Mucosa of gallbladder (tissue), 1 donor: ENCODE measurements at regions not wholly inside any gene's neighbourhood (a gene's known extent, or its start where the extent isn't known, plus 50 kb on each side); places are given as distances from the start of the nearest gene placed in this dataset.
"Not testable (repeated sequence)": the region's sequence is repeated elsewhere in the genome, so short reads cannot be mapped to it uniquely, and the experiment has no call there.

Source experiments
- DNase-seq: peaks from one replicate; pipeline ENCODE4 v3.0.0-alpha.2; 2020; ENCODE audit warnings: low spot score
- donor health status: DM: no; HTN: no; CAD: no.

DNA sequence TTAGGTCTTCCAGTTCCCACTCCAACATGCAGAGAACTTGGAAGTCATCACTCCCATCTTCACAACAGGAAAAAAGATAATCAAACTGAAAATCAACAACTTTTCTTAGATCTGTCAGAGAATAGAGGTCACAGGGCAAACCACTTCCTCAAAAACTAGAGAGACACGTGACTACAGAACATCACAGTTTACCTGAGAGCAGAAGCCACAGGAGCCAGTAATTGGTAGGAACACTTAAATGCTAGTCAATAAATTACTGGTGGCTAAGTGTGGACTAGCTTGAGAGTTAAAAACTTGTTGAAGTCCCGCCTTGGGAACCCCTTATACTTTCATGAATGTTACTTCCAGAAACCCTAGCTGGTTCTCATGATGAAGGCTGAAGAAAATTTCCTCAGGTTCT, 81.1 kb downstream of the THSD1 start:
- DNase-seq: not testable (repeated sequence)

DNA sequence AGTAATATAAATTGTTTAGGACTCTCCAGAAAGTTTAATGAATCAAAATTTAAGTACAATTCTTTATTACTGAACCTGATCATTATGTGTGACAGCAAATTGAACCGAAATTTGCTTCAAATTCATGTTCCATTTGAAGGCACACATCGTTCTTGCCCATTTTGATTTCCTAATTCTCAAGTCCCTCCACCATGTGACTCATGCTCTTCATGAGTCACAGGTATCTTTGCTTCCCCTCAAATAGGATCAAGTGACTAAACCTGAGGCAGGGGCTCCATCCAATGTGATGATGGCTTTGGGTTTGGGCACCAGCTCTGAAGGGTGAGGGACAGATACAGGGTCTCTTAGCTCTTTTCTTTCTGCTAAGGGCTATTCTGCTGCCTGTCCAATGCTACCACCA, 86.1 kb downstream of the THSD1 start:
- no peak for DNase-seq

DNA sequence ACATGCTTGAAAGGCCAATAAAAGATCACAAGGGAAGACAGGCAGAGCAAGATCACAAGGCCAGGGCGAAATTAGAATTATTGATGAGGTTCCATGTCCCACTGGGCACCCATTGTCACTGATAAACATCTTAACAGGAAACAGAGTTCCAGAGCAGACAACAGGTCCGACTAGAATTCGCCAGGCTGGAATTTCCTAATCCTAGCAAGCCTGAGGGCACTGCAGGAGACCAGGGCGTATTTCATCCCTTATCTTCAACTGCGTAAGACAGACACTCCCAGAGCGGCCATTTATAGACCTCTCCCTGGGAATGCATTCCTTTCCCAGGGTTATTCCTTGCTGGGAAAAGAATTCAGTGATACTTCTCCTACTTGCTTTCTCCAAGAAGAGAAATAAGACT, 96.1 kb downstream of the THSD1 start:
- not testable (repeated sequence) for DNase-seq

DNA sequence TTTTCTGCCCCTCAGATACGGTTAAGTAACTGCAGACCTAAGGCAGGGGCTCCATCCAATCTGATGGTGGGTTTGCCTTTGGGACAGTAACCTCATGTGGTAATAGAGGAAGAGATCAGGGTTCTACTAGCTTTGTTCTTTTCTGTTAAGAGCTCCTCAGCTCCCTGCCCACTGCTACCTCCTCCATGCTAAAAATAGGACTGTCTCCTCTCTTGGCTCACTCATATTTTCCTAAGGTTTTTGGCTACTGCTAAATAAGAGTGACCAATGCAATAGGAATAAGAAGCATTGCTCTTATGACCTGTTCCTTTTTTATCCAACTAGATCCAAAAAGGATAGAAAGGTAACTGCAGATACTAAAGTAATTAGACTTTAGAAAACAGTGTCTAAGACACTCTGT, 99.6 kb downstream of the THSD1 start:
- not testable (repeated sequence) for DNase-seq

DNA sequence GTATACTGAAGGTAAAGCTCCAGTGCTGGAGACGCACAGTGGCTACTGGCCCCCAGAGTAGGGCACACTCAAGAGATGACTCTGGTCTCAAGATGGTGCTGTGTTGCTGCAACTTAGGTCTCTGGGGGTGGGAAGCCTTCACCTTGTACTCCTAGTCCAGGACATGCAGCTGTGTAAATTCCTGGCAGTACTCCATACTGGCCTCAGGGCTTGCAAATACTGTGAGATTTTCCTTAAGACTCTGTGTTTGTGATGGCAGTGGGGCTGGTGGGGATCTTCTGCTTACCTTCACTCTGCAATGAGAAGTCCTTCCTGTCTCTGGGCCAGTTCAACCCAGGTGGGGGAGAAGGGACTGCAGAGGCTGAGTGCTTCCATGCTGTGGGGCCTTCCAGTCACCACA, 102.9 kb downstream of the THSD1 start:
- DNase-seq: not testable (repeated sequence)

DNA sequence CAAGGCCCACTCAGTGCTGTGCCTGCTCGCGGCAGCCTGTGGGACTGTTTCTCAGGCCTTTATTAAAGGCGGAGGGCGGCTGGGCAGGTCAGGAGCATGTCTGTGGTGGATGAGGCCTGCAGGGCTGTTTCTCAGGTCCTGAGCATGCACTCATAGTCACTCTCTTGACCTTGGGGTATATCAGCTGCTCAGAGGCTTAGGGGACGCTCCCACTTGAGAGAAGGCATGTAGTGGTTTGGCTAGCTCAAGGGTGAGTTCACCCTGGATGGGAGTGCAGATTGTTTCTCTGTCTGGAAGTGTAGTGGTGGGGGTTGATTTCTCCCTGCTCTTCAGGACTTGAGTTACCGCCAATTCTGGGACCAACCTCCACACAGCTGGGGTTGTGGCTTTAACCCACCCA, 103.3 kb downstream of the THSD1 start:
- not testable (repeated sequence) for DNase-seq

DNA sequence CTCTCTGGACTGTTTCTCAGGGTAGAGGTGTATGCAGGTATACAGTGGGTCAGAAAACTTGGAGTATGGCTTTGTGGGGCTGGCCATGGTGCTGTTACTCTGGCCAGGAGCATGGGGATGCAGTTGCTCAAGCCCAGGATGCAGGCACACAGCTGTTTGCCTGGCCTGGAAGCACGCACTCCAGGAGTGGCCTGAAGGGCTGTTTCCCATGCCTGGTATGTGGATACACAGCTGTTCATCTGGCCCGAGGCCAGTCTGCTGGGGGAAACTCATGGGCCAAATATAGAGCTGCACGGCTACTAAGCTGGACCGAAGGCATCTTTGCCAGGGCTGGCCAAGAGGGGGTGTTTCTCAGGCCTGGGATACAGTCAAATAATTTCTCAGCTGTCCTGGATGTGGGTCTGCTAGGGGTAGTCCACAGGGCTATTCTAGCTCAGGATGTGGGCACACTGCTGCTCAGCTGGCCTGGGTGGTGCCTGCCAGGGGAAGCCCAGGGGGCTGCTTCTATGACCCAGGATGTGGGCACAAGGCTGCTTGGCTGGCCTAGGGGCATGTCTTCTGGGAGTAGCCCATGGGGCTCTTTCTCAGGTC, 104.1 kb downstream of the THSD1 start:
- DNase-seq: not testable (repeated sequence)

DNA sequence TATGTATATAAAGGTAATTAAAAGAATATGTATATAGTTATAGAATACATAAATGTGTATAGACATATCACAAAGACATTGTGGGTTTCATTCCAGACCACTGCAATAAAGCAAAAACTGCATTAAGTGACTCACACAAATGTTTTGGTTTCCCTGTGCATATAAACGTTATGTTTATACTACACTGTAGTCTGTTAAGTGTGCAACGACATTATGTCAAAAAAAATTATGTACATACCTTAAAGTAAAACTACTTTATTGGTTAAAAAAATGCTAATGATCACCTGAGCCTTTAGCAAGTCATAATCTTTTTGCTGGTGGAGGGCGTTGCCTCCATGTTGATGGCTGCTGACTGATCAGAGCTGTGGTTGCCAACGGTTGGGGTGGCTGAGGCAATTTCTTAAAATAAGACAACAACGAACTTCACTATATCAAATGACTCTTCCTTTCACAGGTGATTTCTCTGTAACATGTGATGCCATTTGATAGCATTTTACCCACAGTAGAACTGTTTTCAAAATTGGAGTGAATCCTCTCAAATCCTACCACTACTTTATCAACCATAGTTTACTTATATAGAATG, 107.8 kb downstream of the THSD1 start:
- DNase-seq: not testable (repeated sequence)

DNA sequence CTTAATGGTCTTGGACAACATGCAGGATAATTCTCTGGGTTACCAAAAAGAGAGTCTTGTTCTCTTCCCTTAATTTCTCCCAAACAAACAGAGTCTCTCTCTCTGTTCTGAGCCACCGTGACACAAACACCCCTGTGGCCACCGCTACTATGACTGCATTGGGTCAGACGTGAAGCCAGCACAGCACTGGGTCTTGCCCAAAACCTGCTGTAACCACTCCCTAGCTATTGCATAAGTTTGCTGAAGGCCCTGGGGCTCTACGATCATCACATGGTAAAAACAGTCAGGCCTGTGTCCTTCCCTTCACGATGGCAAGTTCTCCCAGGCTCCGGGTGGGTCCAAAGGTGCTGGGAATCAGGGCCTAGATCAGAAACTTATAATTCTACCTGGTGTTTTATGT, 117.1 kb downstream of the THSD1 start:
- not testable (repeated sequence) for DNase-seq

DNA sequence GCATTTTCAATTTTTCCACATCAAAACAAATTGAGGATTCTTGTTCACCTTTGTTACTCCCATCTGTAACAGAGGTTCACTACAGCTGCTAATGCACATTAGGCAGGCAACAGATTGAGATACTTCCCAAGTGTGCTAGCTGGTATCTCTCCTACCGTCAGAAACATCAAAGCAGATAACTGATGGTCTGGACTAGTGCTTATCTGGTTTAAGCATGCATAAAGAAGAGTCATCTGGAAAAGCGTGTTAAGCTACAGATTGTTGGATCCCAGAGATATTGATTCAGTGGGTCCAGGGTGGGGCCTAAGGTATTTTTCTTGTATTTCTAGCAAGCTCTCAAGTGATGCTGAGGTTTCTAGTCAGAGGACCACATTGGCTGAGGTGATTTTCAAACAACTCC, 122.0 kb upstream of the NEK3 start:
- DNase-seq: not testable (repeated sequence)

DNA sequence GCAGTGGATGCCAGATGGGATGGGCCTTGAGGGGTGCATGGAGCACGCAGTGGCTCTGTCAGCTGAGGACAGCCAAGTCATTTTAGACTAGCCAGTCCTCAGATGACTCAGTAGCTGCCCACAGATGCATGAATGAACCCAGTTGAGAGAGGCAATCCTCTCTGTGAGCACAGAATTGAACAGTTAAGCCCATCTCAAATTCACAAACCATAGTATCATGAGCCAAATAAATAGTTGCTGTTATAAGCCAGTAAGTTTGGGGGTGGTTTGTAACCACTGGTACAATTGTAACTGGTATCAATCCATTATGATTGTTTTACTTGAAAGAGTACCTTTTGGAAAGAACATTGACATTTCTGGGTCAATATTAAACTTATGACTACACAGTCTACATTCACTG, 120.0 kb upstream of the NEK3 start:
- not testable (repeated sequence) for DNase-seq

DNA sequence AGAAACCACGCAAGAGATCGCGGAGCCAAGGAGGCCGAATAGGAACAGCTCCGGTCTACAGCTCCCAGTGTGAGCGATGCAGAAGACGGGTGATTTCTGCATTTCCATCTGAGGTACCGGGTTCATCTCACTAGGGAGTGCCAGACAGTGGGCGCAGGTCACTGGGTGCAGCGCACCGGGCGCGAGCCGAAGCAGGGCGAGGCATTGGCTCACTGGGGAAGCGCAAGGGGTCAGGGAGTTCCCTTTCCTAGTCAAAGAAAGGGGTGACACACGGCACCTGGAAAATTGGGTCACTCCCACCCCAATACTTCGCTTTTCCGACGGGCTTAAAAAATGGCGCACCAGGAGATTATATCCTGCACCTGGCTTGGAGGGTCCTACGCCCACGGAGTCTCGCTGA, 94.9 kb upstream of the NEK3 start:
- DNase-seq: not testable (repeated sequence)

DNA sequence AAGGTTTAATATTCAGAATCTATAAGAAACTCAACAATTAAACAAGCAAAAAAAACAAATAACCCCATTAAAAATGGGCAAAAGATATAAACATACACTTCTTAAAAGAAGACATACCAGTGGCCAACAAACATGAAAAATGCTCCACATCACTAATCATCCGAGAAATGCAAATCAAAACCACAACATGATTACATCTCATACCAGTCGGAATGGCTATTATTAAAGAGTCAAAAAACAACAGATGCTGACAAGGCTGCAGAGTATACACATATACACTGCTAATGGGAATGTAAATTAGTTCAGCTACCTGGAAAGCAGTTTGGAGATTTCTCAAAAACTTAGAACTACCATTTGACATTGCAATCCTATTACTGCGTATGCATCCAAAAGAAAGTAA, 81.4 kb upstream of the NEK3 start:
- not testable (repeated sequence) for DNase-seq

DNA sequence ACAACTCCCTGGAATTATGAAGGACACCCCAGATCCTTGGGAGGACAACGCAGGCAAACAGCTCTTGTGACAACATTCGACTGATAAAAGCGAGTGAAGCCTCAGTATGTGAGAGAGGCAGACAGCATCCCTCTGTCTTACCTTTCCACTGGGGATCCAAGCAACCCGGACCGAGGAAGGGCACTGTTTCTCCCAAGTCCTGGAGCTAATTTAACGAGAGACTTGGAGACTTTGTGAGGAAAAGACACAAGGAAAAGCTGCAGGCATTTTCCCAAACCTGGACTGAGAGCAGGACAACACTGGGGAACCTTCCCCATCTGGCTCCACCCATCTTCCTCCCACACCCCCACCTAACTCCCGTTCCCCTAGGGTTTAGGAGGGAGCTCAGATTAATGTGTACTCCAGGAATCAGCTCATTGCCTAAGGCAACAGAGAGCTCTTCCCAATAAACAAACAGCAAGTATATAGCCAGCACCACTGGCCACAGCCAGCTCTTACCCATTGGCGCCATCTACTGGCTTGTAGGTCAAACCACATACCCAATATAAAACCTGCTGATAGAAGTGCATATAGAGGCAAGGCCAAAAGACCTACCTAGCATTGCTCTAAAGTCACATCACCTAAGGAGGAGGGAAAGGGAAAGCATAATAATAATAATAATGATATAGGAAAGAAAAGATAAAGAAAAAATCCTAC, 76.7 kb upstream of the NEK3 start:
- peak; percentile 66 for DNase-seq

DNA sequence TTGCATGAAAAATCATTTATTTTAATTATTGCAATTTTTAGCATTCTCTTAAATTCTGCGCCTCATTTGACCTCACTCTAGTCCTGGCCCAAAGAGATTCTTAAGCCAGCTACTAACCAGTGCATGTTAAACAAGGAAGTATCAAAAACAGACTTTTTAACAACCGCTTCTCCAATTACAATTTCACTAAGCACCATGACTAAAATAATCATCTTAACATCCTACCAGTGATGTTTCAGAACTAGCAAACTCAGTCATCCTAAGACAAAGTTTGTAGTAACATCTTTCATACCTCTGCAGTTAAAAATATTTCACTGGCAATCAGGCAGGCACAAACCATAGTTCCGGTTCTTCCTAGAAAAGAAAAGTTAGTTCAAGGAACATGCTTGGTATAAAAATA, 75.5 kb upstream of the NEK3 start:
- not testable (repeated sequence) for DNase-seq

DNA sequence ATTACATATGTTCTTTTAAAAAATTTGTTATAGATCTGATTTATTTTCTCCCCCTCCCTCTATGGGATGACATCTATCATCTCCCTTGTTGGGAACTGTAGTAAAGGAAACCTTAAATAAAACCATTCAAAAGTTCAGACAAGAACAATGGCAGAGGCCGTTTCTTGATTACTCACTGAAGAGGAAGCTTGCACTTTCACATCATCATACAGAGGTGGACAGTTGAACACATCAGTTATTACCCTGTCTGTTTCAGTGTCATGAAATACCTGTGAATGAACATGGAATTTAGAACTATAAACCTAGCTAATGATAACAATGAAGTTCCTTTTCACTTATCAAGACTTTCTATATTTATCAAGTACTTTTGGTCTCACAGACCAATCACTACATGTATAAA, 63.7 kb upstream of the NEK3 start:
- not testable (repeated sequence) for DNase-seq

DNA sequence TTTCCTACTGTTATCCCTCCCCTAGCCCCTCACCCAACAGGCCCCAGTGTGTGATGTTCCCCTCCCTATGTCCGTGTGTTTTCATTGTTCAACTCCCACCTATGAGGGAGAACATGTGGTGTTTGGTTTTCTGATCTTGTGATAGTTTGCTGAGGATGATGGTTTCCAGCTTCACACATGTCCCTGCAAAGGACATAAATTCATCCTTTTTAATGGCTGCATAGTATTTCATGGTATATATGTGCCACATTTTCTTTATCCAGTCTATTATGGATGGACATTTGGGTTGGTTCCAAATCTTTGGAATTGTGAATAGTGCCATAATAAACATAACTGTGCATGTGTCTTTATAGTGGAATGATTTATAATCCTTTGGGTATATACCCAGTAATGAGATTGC, 54.5 kb upstream of the NEK3 start:
- DNase-seq: not testable (repeated sequence)

DNA sequence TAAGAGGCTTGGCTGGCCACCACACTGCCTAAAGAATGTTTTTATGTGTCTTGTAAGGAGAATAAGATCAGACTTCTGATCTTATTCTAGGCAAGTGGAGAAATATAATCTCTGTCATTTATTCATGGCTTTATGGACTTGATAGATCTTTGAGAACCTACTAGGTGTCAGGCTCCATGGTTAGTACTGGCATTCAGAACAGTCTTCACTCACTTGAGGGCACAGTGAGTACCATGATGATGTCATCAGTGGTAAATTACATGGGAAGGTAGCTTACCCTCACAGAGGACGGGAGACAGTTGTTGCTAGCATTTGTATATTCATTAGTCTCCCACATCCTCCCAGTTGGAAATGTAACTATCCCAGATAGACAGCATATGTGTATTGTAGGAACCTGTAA, 53.5 kb upstream of the NEK3 start:
- not testable (repeated sequence) for DNase-seq

DNA sequence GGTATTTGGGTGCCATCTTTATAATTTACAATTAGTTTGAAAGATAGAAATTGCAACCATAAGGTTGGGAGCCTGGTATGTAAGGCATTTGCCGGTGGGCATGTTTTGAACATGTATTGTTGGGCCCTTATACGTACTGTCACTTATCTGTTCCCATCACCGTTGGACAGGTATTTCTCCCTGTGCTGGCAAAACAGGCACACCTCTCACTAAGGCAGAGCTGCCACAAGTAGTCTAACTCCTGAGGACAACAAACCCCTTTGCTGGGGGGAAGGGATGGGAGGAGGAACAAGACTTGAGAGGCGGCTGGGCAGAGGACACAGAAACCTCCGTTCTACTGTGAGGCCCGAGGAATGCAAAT, 52.0 kb upstream of the NEK3 start:
- DNase-seq: not testable (repeated sequence)

DNA sequence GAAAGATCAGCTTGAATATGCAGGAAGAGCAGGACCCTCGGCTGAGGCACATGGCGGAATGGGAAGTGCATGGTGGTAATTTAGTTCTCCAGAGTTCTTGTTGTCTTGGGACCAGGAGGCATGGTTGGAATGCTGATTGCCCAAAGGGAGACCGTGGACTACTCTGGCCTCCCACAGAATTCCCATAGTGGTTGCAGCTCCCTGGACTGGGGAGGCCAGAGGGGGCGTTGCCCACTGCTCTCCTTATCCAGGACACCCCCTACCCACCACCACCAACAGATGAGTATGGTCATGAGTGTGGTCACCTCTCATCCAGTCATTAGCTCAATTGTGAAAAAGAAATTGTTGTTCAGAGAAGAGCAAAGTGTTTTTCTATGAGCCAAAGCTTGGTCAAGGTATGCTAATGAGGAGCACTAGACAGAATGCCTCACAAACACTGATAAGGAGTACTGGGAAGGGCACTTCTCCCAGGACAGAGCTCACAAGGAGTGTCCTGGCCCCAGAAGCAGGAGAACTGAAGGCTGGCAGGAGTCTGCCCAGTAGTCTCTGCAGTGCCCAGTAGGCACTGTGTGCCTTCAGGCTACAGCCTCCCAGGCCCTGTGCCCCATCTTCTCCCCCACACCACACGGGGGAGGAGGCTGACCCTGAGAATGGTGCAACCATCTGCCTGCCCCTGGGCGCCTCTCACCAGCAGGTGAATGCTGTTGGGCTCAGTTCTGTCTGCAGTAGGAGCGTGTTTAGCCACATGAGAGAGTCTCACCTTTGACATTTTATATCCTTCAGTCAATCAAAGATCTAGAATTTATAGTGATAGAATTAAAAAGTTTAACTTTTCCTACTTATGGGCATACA, 51.4 kb upstream of the NEK3 start:
- DNase-seq: not testable (repeated sequence)
